HG03103 (cell line): ENCODE measurements at regions not wholly inside any gene's neighbourhood (a gene's known extent, or its start where the extent isn't known, plus 50 kb on each side); places are given as distances from the start of the nearest gene placed in this dataset.
"Not testable (repeated sequence)": the region's sequence is repeated elsewhere in the genome, so short reads cannot be mapped to it uniquely, and the experiment has no call there.

ENCODE experiments used
- ATAC-seq: cut with Tn5 transposase; IDR thresholded peaks from one replicate; pipeline ENCODE4 v1.9.1; 2021; ENCODE audit warnings: low read depth; ENCODE audit not compliant: unreplicated experiment

DNA sequence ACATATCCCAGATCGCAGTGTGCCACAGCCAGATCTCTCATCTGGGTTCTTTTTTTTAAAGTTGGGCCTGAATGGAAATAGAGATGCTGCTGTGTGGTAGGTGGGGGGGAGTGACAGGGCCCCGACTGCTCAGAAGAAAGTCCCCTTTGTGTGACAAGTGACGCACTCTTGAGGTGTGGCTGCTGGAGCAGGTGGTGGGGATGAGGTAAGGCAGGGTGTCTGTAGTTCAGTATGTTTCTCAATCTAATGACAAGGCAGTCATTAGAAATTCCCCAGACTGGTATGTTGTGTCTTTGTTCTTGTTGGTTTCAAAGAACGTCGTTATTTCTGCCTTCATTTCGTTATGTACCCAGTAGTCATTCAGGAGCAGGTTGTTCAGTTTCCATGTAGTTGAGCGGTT, 128.8 kb upstream of the TACR1 start:
- no peak for ATAC-seq

DNA sequence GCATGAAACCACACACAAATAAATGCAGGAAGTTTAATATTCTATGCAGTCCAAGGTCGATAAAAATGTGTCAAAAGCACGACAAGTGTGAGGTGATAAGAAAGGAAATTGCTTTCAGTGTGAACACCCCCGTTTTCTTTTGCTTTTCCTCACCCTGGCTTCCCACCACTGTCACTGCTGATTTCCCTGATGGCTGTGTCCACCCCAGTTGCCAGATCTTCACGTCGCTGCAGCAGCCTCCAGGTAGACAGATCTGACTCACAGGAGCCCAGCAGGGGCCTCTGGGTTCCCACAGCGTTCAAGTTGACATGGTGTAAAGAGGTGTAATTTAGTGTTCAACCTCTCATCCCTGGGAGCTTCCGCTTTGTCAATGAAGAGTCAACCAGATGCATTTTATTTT, 128.0 kb upstream of the TACR1 start:
- no peak for ATAC-seq

DNA sequence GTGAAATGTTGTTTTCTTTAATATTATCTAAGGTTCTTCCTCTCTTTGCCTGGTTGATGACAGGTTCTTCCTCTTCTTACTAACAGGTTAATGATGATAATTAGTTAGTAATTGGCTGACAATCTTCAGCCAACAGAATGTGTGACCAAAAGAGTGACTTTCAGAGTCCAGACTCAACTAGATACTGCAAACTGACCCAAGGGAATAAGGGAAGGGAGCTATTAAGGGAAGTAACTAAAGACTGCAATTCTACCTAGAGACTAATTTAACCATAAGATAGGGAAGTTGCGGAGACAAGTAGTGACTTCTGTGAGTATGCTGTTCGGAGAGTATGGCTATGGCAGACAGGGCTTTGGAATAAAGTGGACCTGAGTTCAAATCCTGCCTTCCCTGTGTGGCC, 127.3 kb upstream of the TACR1 start:
- ATAC-seq: no peak

DNA sequence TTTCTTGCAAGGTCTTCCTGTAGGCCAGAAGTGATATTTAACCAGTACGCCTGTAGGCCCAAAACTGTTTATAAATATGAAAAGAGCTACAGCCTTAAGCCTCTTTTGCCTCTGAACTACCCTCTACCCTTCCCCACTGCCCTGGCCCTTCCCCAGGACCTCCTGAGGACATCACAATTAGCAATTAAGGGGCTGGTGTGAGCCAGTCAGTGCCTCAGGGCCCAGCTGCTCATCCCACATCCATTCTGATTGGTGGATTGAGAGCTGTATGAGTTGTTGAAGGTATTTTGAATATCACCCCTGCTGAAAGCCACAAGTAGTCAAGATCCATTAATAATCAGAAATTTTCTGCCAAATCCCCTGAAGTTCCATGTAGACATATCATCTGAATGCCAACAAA, 126.3 kb upstream of the TACR1 start:
- no peak for ATAC-seq

DNA sequence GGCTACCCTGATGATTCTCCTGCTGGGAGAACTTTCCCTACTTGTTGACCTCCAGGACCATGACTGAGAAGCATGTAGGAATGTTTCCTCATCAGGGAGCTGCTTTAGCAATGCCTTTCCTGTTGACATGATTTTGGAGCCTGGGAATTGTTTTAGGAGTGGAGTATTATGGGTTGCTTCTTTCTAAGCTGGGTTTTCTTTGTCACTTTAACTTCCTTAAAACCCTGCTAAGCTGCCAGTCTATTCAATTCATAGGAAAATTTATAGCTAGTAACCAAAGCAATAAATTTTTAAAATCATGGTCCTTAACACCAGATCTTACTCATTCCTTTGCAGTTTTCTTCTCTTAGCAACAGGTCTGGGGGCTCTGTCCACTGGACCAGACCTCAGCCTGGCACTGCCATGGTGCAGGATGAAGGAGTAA, 125.6 kb upstream of the TACR1 start:
- ATAC-seq: no peak

DNA sequence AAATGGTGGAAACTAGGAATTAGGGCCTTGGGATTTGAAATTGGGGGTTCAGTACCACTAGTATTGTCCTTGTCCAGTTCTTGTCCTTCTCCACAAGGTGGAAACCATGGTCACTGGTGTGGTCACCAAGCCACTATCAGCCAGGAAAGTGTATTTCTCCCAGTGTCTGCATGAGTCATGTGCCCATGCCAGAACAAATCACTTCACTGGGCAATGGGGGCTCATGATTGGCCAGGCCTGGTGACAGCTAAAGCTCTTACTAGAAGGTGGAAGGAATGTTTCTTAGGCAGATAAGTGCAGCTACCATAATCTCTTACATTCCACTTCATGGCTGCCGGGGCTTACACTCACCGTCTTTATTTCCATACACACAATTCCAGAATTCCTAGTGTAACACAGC, 124.8 kb upstream of the TACR1 start:
- ATAC-seq: no peak

DNA sequence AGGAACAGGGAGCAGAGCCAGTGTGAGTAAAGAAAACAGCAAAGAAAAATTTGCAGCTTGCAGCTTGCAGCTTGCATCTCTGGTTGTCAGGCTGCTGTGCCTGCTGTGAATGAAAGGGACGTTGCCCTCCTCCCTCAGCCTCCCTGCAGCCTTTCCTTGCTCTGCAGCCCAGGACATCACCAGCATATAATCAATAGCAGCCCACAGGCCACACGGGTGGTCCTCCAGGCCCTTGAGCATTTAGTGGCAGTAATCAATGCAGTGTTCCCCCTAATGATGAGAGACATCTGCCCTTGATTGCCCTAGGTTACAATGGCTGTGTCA, 122.2 kb upstream of the TACR1 start:
- no peak for ATAC-seq

DNA sequence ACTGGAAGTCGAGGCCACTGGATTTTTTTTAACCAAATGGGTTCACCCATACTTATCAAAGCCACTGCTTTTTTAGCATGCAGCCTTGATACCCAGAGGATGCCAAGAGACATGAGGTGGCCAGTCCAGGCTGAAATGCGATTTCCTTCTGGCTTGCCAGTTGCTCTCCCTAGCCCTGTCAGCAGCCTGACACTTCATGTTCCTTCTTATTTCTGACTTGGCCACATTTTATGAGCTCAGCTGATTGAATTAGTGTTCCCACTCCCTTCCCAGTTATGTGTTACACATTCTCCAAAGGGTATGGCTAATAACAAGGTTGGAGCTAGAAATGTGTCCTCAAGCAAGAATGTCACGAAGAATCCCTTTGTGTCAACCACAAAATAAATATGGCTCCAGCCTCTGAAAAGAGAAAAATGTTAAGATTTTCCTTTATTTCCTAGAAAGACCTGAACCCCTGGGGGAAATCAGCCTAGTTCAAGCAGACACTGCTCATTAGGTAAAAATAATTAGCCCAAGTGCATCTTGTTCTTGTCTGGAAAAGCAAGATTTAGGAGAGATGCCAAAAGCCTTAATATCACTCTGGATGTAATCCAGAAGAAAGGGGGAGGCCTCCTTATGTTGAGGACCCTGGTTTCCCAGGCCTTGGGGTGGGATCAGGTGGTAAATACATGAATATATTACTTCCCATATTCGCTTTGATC, 121.7 kb upstream of the TACR1 start:
- no peak for ATAC-seq

DNA sequence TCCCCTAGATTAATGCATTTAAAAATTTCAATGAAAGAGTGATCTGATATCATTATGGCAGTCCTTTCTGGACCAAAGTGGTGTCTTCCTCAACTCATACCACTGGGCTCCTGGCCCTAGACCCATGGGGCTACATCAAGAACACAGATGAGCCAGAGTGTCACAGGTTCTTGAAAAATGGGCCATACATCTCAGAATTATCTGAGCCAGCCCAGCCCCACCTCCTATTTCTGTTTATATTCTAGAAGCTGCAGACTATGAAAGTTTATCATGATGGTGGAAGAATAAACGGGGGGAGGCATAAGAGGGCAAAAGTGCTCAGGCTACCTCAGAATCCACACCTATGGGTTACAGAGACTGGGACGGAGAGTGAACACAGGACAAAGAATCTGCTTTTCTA, 120.6 kb upstream of the TACR1 start:
- ATAC-seq: no peak

DNA sequence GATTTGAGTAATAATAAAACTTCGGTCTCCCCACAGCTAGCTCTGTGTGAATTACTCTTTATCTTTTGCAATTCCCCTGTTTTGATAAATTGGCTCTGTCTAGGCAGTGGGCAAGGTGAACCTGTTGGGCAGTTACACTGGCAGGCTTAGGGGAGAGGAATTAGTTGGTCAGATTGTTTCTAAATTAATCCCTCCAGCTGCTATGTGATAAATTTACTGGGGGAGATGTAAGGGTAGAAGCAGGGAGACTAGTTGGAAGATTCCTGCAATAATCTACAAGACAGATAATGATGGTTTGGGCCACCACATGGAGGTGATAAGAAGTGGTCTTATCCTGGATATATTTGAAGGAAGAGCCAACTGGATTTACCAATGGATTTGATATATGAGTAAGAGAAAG, 118.5 kb upstream of the TACR1 start:
- ATAC-seq: no peak

DNA sequence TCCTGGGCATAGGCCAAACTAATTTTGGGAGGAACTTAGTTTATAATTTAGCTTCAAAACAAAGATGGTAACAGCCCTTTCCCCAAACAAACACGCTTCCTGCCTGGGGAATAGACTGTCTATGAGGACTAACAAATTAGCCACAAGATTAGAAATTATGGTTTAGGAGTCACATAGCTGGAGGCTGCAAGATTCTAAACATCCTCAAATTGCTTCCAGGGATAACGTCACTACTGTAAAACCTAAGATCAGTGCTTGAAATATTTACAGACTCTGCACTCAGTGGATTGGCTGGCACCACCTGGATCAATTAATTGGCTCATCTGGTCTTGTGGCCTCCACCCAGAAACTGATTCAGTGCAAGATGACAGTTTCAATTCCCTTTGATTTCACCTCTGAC, 118.0 kb upstream of the TACR1 start:
- no peak for ATAC-seq

DNA sequence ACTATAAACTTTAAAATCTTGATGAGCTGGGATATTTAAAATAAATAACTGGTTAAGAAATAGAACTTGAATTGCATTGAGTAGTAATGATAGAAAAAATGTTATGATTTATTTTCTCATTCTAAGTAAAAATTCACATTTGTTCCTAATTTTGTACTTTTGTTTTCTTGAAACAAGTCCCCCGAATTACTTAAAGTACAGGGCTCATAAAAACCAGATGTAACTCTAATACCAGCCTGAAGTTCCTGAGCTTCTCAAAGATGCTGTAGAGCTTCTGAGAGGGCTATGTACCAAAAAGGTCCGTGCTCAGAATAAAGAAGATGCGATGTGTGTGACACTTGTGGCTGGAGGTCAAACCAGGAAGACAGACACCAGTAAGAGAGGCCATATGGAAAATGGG, 116.1 kb upstream of the TACR1 start:
- no peak for ATAC-seq

DNA sequence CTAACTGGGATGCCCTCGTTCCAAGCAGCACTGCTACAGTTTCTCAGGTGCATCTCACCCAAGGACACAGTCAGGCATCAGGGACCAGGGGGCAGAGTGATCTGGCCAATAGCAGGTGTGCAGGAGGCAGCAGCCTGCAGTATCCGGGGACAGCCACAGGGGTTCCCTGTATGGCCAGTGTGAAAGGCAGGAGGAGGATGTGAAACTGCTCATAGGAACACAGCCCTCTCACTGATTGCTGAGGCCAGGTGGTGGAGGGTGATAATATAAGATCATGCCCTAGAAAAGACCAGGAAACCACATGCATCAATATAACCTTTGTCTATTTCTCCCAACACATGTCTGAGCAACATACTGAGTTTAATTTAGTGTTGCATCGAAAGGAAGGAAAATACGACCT, 112.7 kb upstream of the TACR1 start:
- ATAC-seq: peak; percentile 100

DNA sequence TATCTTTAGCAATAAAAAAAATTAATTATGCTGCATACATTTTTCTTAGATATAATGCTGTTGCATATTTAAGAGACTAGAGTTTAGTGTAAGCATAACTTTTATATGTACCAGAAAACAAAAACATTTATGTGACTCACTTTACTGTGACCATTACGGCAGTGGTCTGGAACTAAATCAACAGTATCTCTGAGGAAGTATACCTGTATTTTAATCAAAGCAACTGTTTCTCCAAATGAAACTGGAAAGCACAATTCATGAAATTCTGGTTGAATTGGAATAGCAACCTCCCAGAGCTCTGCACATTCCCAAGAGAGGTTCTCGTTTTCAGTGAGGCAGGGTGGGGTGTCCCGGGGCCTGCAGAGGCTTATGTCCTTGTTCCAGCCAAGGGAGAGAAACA, 112.2 kb upstream of the TACR1 start:
- no peak for ATAC-seq

DNA sequence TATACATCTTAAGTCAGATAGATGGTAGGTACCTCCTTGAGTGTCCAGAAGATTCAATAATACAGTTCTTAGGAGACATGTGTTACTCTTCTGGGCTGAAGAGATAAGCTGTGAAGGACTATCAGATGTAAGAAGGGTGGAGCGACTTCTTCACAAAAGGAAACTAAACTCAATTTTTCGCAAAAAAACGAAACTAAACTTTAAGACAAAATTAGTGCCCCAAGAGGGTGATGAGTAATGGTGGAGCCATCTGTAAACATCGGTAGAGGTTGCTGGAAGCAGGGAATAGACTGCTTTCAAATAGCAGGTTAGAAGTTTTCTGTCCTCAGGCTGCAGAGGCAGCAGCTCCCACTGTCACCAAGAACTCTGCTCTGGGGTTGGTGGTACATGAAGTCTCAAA, 111.6 kb upstream of the TACR1 start:
- no peak for ATAC-seq

DNA sequence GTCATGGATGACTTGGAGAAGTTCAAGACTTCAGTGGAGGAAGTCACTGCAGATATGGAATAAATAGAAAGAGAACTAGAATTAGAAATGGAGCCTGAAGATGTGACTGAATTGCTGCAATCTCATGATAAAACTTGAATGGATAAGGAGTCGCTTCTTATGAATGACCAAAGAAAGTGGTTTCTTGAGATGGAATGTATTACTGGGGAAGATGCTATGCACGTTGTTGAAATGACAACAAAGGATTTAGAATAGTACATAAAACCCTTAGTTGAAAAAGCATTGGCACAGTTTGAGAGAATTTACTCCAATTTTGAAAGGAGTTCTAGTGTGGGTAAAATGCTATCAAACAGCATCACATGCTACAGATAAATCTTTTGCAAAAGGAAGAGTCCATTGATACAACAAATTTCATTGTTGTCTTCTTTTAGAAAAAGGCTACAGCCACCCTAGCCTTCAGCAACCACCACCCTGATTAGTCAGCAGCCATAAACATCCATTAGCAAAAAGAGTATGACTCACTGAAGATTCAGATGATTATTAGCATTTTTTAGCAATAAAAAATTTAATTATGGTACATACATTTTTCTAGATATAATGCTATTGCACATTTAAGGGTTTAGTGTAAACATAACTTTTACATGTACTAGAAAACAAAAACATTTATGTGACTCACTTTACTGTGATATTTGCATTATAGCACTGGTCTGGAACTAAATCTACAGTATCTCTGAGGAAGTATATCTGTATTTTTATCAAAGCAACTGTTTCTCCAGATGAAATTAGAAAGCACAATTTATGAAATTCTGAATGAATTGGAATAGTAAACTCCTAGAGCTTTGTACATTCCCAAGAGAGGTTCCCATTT, 110.5 kb upstream of the TACR1 start:
- no peak for ATAC-seq

DNA sequence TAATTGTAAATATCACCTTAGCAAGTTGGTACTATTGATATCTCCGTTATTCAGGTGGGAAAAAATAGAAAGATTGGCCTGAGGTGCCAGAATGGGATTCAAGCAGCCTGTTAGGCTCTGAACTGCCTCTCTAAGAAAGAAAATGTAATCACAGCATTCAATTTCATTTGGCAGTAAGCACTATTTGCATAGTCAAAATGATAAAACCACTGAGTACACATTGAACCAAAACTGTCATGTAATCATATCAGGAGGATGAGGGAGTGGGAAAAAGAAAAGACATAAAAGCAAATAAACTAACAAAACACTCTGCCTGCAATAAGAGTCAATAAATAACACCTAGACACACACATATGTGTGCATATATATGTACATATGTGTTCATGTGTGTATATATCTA, 103.9 kb upstream of the TACR1 start:
- ATAC-seq: no peak

DNA sequence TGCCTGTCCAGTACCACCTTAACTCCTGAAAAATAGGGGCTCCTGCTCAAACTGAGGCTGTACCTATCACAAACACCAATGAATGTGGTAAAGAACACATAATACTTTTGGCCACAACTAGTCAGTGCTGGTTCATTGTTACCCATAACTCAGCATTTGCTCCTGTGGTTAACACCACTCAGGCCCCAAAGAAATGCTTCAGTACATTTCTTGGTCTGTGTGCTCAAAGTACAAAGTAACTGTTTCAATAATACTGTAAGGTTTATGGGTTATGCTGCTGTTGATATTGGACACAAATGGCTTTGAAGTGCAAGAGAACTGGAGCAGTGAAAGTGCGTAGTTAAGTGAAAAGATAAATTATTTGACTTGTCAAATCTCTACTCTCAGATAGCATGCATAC, 95.0 kb upstream of the TACR1 start:
- no peak for ATAC-seq

DNA sequence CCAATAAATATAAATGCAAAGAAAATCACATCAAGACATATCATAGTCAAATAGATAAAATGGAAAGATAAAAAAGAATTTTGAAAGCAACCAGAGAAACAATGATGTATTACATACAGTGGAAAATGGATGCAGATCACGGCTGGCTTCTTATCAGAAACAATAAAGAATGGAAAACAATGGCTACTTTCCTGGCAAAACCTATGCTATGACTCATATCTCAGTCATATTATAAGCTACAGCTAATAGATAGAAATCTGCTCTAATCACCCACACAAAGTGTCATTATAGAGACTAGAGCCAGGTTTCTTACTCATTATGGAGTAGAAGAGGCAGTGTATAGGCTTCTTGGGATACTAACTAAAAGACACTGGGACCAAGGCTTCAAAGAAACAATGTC, 93.5 kb upstream of the TACR1 start:
- no peak for ATAC-seq

DNA sequence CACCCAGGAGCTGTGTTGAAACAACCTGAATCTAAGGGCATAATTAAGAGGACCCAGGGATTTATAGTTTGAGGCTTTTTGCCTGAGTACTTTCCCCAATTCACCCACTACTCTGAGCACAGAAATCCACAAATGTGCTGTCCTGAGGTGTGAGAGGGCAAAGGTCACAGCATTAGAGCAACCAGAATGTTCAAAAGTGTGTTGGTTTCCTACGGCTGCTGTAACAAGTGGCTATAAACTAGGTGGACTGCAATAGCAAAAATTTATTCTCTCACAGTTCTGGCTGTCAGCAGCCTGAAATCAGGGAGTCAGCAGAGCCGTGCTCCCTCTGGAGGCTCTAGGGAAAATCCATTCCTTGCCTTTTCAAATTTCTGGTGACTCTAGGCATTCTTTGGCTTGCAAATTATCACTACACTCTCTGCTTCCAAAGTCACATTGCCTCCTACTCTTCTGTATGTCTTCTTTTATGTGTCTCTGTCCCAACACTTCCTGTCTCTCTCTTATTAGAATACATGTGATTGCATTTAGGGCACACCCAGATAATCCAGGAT, 91.4 kb upstream of the TACR1 start:
- no peak for ATAC-seq

DNA sequence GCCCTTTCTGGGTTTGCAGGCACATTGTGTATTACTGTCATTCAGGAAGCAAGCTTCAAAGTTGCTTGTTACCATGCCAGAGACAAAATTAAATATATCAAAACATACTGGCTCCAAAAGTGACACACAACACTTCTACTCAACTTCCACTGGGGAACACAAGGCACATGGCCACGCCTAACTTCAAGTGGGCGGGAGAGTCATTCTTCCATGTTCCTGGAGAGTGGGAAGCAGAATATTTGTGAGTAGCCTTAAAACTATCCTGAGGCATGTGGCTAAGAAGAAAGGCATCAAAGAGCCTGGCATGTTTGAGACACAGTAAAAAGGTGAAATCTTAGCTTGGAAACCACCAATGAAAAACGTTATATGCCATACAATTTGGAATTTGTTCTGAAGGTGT, 90.5 kb upstream of the TACR1 start:
- no peak for ATAC-seq

DNA sequence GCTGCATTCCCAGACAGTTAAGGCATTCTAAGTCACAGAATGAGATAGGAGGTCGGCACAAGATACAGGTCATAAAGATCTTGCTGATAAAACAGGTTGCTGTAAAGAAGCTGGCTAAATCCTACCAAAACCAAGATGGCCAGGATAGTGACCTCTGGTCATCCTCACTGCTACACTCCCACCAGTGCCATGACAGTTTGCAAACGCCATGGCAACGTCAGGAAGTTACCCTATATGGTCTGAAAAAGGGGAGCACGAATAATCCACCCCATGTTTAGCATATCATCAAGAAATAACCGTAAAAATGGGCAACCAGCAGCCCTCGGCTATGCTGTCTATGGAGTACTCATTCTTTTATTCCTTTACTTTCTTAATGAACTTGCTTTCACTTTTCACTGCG, 89.9 kb upstream of the TACR1 start:
- ATAC-seq: not testable (repeated sequence)
